ENCODE measurements at regions not wholly inside any gene's neighbourhood (a gene's known extent, or its start where the extent isn't known, plus 50 kb on each side); places are given as distances from the start of the nearest gene placed in this dataset.
"Not testable (repeated sequence)": the region's sequence is repeated elsewhere in the genome, so short reads cannot be mapped to it uniquely, and the experiment has no call there.

DNA sequence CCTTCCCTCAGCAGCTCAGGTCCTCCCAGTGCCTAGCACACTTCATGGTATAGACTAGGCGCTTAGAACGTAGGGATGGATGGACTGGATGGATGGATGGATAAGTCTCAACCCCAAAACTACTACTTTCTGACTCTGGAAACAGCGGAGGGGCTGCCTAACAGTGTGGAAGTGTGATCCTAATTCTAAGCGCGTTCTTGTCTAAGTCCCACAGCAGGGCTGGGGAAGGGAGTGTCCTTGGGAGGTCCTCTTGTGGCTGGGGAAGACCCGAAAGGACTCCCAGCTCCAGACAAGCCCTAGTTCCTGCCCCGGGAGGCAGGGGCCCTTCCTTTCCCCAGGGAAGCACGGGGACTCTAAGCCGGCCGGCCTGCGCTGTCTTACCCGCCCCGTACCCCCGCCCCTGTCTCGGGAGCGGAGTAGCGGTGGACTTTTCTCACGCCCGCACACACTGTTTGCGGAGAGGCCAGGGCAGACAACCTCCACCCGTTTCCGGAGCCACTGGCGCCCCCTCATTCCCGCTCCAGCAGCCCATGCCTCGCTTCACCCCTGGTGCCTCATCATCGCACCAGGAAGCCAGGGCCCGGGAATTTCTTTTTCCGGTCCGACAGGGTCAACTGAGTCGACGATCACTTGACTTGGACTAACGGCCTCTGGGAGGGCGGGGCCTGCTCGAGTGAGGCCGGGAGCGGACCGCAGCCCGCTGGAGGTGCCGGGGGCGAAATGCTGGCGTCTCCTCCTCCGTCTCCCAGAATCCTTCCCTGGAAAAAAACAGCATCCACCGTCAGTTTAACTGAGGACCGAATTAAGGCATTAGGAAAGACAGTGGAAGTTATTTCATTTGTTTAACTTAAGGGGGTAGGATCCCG, 133.3 kb downstream of the TBC1D2B start:
- peak; percentile 87 for DNase-seq (ENCODE audit: low spot score)

DNA sequence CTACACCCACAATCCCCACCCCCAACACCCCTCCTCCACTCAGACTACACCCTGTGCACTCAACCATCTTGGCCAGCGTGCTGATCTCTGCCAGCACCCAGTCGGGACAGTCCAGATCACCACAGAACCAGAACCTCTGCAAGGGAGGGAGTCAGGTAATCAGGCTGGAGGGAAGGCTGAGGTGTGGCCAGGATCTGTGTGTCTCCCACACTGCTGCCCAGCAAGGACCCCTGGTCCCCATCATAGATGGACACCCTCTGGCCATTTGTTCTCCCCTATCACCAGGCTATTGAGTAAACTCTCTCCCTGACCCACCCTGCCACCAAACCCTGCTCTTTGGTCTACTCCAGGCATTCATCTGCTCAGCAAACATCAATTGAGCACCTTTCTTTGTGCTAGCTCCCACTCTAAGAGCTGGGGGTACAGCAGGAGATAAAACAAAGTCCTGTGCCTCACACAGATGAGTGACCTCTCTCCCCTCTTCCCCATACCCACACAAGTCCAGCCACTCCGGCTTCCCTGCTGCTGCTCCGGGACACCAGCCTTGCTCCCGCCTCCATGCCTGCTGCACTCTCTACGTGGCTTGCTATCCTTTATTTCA, 134.8 kb downstream of the TBC1D2B start:
- no peak for DNase-seq (ENCODE audit: low spot score)

DNA sequence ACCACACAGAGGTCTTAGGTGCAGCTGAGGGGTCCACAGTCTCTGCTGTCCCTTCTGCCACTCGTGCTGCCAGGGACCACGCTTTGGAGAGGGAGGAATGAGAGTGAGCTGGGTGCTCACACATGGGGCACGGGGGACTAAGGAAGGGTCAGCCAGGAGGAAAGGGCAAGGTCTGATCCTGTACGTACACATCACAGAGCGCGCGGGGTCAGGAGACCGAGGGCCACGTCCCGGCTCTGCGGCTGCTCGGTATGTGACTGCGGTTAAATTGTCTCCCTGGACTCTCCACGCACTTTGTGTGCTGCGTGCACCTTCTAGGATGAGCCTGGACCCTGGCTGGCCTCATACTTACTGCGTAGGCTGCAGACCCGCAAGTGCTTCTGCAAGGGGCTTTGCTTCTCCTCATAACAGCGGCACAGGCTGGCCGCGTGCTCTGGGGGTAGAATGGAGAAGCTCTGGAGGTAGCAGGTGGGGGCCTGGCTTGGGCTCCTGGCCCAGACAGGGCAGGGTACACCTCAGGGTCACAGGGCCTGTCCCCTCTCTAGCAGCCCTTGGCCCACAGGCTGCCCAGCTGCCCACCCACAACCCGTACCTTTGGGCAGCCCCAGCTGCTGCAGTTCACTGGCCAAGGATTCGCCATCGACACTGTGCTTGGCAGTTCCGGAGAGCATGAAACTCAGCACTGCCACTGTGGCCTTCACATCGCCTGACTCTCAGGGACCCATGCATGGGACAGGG, 136.3 kb downstream of the TBC1D2B start:
- not testable (repeated sequence) for DNase-seq (ENCODE audit: low spot score)

DNA sequence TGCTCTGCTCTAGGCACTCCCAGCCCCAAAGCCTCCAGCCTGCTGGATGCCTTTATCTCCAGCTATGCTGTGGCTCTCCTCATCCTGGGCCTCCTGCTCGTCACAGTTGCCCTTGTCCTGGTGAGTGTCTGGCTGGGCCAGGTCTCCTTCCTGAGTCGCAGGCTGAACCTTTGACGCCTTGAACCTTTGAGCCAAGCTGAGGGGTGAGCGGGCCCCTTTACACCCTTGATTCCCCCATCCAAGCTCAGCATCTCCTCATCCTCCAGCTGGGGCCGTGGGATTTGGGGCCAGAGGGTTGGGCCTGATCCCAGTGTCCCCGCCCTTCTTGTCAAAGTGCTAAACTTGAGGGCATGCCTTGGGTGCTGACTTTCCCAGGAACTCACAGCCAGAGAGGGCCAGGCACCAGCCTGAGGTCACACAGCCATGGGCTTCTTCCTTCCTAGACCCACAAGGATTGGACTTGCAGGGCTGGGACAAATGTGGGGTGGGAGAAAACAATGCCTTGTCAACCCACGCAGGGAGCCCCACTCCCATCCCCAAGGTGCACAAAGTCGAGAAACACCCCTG, 137.0 kb downstream of the TBC1D2B start:
- no peak for DNase-seq (ENCODE audit: low spot score)

DNA sequence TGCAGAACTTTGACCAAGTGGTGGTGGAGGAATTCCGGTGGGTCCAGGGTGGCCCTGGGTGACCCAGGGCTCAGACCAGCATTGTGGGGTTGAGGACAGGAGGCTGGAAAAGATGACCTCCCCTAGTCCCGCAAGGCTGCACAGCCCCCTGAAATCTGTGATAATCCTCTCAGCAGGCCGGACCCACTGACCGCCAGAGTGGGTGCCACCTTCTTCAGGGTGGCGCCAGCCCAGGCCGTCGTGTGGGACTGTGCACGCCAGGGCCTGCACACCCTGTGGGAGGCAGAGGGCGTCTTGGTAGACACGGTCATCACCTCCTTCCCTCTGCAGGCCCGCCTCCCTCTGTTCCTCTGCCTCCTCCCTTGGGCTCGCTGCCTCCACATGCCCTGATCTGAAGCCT, 137.7 kb downstream of the TBC1D2B start:
- DNase-seq (ENCODE audit: low spot score): no peak

DNA sequence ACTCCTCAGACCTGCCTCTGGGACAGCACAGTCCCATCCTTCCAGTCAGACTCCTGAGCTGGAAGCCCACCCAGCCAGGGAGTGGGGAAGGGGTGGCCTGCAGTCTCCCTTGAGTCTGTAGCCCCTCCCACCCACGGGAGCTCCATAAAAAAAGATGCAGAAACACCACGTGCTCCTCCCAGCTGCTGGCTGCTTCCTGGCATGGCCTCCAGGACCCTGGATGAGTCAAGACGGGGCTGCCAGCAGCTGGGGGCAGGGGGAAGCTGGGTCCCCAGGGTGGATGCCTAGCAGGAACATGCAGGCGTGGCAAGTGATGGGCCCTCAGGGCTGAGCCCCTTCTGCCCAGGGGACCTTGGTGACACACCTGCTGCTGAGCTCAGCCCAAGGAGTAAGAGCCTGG, 138.5 kb downstream of the TBC1D2B start:
- DNase-seq (ENCODE audit: low spot score): not testable (repeated sequence)

DNA sequence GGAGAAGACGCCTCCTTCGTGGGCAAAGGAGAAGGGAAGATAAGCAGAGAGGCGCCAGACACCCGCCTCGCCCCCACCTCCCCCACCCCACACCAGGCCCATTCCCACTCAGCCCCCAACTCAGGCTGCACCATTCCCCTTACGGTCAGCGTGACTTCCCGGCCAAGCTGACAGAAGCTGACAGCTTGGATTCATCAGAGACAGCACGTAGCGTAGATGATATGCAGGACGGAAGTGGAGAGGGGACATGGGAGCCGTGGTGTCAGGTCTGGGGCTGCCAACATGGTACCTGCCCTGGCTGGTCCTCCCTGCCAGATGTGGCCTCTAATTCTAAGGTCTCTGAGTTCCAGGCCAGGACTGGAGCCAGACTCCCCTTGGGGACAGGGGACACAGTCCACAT, 139.0 kb downstream of the TBC1D2B start:
- not testable (repeated sequence) for DNase-seq (ENCODE audit: low spot score)

DNA sequence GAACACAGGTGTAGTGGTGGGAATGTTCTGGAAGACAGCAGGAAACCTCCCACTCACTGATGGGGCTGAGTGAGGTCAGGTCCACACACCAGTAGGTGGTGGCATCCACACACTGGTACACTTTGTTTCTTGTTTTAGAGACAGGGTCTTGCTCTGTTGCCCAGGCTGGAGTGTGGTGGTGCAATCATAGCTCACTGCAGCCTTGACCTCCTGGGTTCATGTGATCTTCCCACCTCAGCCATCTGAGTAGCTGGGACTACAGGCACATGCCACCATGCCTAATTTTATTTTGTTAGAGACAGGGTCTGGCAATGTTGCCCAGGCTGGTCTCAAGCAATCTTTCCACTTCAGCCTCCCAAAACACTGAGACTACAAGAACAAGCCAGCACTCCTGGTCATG, 140.9 kb downstream of the TBC1D2B start:
- not testable (repeated sequence) for DNase-seq (ENCODE audit: low spot score)

DNA sequence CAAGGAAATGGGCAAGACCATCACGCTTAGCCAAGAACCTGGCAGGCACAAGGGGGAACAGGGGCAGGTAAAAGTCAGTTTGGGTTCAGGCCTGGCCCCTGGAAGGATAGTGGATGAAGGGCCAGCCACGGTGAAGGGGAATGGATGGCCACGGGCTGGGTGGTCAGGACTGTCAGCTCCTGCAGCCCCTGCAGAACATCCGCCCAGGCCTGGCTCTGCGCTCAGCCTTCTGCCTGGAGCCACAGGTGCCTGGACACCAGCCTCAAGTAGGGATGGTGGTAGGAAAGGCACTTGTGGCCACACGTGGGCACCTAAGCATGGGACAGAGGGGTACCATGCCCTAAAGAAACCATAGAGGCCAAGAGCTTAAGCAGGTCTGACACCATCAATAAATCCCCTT, 143.0 kb downstream of the TBC1D2B start:
- DNase-seq (ENCODE audit: low spot score): not testable (repeated sequence)

DNA sequence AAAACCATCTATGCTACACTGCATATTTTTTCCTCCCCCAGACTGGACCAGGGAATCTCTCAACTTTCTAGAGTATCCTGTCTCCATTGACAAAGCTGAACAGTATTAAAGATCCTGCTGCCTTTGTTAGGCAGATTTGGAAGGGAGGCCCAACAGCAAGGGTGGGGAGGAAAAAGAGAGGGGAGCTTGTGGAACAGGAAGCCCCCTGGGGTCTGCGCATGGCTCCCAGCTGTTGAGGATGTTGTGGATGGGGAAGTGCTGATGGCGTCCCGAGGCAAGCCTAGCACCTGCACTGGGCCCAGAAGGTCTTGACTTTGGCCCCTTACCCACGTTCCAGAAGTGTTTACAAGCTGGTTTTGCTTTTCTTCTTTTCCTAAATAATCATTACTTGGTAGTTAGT, 146.6 kb downstream of the TBC1D2B start:
- DNase-seq (ENCODE audit: low spot score): not testable (repeated sequence)

DNA sequence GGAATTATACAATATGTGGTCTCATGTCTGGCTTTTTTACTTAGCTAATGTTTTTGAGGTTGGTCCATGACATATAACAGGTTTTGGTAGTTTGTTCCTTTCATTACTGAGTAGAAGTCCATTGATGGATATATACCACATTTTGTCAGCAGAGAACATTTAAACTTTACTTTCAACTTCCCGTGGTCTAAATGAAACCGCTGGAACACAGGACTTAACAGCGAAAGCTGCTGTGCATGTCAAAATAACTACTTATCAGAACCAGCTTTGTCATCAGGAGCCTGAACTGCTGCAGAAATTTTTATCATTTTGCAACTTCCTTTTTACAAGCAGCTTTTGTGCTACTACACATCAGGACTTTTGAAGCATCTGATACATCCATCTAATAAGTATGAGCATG, 147.0 kb downstream of the TBC1D2B start:
- not testable (repeated sequence) for DNase-seq (ENCODE audit: low spot score)

DNA sequence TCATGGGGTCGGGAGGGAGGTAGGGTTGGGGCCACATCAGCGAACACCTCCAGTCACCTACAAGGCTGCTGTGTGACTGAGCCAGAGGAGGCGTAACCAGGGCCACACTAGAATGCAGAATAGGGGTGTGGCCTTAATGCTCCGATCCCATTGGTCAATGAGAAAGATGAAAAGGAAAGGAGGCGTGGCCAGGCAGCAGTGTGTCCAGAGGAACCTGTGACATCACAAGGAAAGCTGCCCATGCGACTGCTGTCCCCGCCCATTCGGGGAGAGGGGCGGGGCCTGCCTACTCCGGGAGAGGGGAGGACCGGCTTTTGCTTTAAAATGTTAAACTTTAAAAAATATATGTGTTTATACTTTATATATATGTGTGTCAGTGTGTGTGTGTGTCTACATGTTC, 150.7 kb downstream of the TBC1D2B start:
- DNase-seq (ENCODE audit: low spot score): not testable (repeated sequence)

DNA sequence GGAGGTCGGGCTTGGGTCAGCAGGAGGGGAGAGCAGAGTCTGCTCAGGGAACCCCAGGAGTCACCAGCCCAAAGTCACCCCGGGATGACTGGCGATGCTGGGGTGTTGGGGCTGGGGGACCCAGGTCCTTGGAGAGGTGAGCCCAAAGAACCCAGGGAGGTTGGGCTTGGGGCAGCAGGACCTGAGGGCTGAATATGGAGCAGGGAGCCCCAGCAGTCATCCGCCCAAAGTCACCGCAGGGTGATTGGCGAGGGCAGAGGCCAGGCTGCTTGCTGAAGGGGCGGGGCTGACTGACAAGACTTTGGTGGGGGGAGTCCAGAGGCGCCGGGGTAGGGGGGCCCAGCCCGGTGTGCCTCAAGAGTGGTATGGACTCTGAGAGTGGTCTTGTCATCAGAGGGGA, 151.2 kb downstream of the TBC1D2B start:
- not testable (repeated sequence) for DNase-seq (ENCODE audit: low spot score)

DNA sequence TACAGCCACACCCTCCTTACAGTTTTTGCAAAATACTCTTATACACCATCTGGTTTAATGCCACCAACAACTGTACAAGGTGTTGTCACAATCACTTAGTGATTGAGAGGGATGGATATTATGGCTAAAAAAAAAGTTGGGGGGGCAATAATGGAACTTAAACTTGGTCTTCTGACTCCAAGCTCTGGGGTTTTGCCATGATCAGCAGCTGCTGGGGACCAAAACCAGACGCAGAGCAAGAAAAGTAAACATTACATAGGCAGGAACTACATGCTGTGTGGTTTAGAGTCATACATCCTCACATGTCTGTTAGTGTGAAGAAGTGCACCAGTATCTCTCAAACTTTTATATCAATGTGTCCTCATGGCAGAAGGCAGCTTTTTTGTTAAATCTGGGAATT, 152.4 kb downstream of the TBC1D2B start:
- DNase-seq (ENCODE audit: low spot score): not testable (repeated sequence)

DNA sequence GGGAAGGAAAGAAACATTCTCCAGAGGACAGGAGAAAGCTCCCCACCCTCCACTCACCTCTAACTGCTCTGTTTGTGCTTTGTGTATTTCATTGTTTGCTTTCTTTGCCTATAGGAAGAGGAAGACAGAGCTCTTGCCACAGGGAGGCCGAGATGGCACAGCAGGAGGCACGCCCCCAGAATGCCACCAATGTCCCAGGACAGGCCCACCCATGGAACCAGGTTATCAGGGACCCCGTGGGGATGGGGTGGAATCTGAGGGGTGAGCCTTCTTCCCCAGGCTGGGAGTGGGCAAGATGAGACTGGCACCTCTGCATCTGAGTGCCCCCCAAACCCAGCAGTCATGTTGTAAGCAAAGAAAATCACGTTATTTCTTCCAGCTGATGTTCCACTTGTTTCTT, 155.8 kb downstream of the TBC1D2B start:
- DNase-seq (ENCODE audit: low spot score): no peak

DNA sequence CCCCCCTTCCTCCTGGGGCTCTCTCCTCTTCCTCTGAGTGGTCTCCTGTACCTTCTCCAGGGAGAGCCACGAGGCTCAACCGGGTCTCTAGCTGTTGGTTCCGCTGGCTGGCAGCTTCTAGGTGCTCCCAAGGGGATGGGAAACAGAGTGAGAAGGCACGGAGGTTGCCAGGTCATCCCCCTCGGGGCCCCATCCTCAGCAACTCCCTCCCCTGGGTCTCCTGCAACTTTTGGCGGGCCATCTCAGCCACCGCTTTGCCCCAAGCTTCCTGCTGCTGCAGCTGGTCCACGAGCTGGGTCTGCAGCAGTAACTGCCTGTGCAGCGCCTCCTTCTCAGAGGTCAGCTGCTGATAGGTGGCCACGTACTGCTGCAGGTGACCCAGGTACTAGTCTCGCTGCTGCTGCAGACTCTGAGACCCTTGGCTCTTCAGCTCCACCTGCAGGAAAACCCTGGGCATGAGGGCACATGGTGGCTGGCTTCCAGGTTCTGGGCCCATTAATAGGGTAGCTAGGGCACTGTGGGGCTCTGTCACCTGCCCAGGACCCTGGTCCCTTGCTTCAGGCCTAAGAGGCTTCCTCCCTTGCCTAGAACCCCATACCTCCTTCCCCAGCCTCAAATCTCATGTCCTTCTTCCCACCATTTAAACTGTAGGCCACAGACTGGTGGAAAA, 160.4 kb downstream of the TBC1D2B start:
- DNase-seq (ENCODE audit: low spot score): not testable (repeated sequence)

DNA sequence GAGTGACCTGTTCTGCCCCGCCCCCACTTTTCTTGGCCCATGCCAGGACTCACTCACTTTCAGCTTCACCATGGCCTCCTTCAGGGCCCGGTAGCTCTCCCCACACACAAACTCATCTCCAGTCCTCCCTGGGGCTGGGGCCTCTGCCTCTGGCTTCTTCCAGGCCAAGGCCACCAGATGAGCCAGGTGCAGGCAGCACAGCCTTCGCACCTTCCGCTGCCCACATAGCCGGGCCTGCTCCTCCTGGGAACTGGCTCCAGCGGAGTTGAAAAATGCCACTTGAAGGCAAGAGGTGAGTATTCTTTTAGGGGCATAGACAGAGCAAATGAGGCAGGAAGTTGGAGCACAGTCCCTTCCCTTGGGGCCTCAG, 161.6 kb downstream of the TBC1D2B start:
- DNase-seq (ENCODE audit: low spot score): not testable (repeated sequence)

DNA sequence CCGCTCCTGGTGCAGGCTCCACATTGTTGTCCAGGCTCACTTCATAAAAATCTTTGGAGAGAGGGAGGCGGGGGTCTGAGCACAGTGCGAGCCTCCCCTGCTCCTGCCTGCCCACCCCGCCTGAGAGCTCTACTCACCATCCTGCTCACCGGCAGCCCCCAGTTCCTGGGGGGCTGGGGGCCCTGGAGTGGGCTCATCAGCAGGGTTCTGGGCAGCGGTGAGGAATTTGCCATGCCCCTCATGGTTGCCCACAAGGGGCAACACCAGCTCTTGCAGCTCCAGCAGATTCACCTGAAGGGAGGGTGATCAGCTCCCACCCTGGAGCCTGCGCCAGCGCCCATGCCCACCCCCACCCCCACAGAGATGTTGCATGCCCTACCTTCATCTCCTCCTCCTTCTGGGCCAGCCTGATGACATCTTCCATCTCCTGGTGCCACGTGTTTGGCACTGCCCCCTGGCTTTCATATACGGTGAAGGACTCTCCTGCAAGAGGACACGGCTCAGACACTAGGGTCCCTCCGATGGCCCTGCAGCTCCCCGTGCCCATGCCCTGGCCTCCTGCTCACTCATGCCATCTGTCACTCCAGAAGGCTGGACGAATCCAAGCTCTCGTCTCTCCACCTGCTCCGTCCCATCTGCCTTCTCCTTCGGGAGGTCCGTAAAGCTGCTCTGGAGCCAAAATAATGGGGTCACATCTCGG, 162.1 kb downstream of the TBC1D2B start:
- DNase-seq (ENCODE audit: low spot score): no peak

DNA sequence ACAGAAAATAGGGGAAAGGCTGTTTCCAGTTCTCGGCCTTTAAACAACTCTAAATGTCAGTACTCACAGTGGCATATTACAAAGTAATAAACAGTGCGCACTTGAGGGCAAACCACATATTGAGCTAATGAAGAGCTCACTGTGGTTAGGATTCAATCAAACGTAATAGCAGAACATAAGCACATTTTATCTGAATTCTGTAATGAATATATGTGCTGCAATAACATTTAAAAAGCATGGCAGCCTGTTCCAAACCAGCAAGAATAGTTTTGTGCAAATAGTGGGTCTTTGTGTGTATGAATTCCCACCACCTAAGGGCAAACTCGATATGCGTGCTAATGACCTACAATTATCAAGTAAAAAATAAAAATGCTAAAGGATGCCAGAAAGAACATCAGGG, 163.0 kb downstream of the TBC1D2B start:
- DNase-seq (ENCODE audit: low spot score): not testable (repeated sequence)

DNA sequence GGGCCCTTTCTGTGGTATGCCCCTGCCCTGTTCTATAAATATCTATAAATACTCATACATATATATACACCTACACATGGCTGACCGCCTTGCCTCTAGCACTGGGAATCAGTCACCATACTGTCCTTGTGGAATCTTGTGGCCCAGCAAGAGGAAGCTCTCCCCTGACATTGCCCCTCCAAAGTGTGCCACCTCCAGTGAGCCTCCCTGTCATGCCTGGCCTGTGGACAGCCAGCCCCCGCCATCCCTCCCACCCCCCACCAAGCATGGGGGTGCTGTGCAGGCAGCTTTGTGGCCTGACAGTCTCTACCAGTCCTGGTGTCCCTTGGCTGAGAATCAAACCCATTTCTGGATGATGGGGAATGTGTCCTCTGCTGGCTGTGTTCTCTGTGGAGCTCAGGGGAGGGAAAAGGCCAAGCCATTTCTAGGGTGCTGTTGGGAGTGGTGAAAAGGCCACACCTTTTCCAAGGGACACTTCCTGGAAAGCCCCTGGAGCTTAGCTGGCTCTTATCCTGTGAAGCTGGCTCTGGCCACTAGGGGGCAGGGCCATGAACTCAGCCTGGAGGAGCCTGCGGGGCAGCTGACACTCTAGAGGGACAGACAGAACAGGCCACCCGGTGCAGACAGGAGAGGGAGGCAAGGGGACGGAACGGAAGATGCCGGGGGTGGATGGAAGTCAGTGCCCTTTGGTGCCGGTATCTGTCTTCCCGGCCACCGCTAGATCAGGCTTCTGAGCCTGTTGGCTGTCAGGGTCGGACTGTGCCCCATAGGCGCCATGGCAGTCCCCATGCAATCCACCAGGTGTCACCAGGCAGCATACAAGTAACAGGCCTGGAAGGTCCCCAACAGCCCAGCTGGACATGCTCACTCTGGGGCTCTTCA, 167.2 kb downstream of the TBC1D2B start:
- peak; percentile 80 for DNase-seq (ENCODE audit: low spot score)
